Rectal smooth muscle tissue (tissue), 1 donor: ENCODE measurements at regions not wholly inside any gene's neighbourhood (a gene's known extent, or its start where the extent isn't known, plus 50 kb on each side); places are given as distances from the start of the nearest gene placed in this dataset.
"Not testable (repeated sequence)": the region's sequence is repeated elsewhere in the genome, so short reads cannot be mapped to it uniquely, and the experiment has no call there.

Experiments used
- H3K27ac ChIP-seq: one replicate; pipeline ENCODE4 v1.7.0; 2013; ENCODE audit warnings: low read depth, low read length, inconsistent platforms
- H3K27me3 ChIP-seq: one replicate; pipeline ENCODE4 v1.7.0; 2013; ENCODE audit warnings: low read length; ENCODE audit not compliant: control insufficient read depth, insufficient read depth
- H3K36me3 ChIP-seq: one replicate; pipeline ENCODE4 v1.7.0; 2013; ENCODE audit warnings: low read length; ENCODE audit not compliant: control insufficient read depth, insufficient read depth
- H3K4me1 ChIP-seq: one replicate; pipeline ENCODE4 v1.7.0; 2013; ENCODE audit warnings: low read length; ENCODE audit not compliant: control insufficient read depth, insufficient read depth
- H3K4me3 ChIP-seq: one replicate; pipeline ENCODE4 v1.7.0; 2013; ENCODE audit warnings: low read length
- H3K9ac ChIP-seq: one replicate; pipeline ENCODE4 v1.7.0; 2013; ENCODE audit warnings: low read length

DNA sequence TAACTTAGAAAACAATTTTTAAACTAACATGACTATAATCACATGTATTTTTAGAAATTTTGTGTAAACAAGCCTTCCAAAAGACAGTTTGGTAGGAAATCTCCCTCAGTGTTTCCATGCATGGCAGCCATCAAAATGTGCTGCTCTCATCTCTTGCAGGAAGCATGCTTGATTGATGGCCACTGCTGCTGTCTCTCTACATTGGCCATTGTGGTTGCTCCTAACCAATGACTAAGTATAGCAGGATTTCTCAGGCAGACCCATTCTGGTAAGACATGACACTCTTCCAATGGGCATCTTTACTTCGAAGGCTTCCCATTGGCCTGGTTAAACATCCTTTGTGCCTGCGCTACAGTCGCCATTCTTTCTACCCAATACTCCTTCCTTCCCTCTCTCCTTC lies 78.9 kb upstream of the GUCY1A1 start:
- Histone ChIP-seq H3K36me3 (no peaks in the 10 kb centered on the region), H3K9ac (no peak overlapping the region), H3K4me1 (no peaks in the 10 kb centered on the region)

DNA sequence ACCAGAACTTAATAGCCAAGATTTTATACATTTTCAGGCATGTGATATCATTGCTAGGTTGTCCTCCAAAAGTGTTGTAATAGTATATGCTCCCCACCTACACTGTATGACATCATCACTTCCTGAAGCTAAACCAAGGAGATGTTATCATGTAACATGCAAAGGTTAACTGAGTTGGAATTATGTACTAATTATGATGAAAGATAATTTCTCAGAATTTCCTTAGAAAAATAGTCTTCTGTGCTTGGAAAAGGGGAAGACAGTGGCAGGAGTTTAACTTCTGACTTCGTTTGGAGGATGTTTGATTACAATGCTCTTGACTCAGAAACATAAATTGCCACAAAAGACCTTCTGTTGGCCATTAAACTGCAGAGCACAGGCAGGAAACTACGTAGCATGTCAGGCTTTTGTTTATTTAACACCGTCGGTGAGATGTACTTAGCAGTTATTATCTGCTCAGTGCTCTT lies 83.6 kb upstream of the GUCY1A1 start:
- Histone ChIP-seq H3K27me3 (no peaks in the 10 kb centered on the region), H3K4me3 (no peak overlapping the region), H3K27ac (no peak overlapping the region), H3K4me1 (no peaks in the 10 kb centered on the region), H3K36me3 (no peaks in the 10 kb centered on the region), H3K9ac (no peak overlapping the region)

More for the DNA sequence above, 78.9 kb upstream of the GUCY1A1 start:
- no peak overlapping the region for H3K27ac ChIP-seq
- no peaks in the 10 kb centered on the region for H3K27me3 ChIP-seq
- H3K4me3 ChIP-seq: no peak overlapping the region

DNA sequence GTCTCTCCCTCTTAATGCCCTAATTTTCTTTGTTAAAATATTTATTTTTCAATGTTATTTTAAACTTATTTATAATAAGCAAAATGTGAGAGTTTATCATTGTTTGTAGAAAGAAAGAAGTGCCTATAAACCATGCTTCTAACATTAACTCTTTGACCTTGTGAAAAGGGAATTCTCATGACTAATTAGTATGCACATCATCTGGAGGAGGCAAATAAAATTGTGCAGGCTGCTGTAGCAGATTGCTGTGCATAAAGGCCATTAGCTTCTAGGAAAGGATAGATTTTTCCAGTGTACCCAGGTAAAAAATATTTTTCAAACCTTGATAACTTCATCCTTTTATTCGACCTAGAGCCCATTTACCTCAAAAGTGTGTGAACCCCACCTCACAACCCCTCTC lies 84.6 kb upstream of the GUCY1A1 start:
- H3K4me1 ChIP-seq: no peaks in the 10 kb centered on the region
- no peak overlapping the region for H3K9ac ChIP-seq

DNA sequence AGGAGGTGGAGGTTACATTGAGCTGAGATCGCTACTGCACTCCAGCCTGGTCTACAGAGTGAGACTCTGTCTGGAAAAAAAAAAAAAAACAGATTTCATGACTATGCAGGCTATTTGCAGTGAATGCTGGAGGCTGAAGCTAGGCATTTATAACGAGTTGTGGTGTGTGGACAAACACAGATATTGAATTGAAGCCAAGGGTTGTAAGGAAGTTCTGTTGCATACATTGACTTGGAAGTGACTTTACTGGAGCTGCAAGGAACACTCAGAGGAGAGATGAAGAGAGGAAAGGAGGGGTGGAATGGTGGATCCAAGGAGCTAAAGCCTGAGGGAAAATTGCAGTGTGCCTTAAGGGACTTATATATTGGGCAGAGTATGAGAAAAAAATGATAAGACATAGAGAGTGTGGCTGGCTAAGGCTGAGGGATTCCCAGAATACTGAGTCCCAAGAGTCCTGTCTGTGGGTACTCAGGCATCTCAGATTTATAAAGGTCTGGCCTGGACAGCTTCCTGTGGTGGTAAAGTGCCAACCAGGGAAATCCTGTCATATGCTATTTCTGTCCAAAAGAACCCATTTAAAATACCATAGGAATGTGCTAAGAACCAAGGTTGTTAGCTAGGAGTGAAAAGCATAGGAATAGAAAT lies 87.8 kb upstream of the GUCY1A1 start:
- H3K9ac ChIP-seq: no peak overlapping the region
- no peaks in the 10 kb centered on the region for H3K36me3 ChIP-seq
- H3K27ac ChIP-seq: no peak overlapping the region
- H3K4me1 ChIP-seq: no peaks in the 10 kb centered on the region
- H3K4me3 ChIP-seq: no peak overlapping the region
- no peaks in the 10 kb centered on the region for H3K27me3 ChIP-seq

More for the DNA sequence above, 84.6 kb upstream of the GUCY1A1 start:
- H3K4me3 ChIP-seq: no peak overlapping the region
- H3K27ac ChIP-seq: no peak overlapping the region
- no peaks in the 10 kb centered on the region for H3K27me3 ChIP-seq
- H3K36me3 ChIP-seq: no peaks in the 10 kb centered on the region

DNA sequence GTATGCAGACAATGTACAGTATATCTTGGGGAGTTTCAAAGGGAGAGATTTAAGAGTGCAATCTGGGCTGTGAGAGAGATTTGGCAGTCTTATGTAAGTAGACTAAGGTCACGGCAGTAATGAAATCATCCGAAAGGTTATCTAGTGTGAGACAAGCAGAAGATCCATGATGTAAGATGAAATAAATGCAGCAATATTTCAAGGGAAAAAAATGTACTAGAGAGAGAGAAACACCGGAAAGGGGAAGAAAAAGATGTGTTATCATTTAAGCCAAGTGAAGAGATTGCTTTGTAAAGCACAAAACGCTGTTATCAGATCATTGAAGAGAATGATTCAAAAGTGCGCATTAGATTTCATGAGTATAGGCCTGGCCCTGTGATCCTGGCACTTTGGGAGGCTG lies 88.4 kb upstream of the GUCY1A1 start:
- no peak overlapping the region for H3K4me3 ChIP-seq
- H3K27ac ChIP-seq: no peak overlapping the region
- no peaks in the 10 kb centered on the region for H3K36me3 ChIP-seq
- no peaks in the 10 kb centered on the region for H3K4me1 ChIP-seq
- H3K27me3 ChIP-seq: no peaks in the 10 kb centered on the region
- no peak overlapping the region for H3K9ac ChIP-seq

DNA sequence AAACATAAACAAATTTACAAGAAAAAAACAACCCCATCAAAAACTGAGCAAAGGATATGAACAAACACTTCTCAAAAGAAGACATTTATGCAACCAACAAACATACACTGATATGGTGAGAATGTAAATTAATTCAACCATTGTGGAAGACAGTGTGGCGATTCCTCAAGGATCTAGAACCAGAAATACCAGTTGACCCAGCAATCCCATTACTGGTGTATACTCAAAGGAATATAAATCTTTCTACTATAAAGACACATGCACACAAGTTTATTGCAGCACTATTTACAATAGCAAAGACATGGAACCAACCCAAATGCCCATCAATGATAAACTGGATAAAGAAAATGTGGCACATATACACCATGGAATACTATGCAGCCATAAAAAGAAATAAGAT lies 92.3 kb upstream of the GUCY1A1 start:
- not testable (repeated sequence) for H3K27me3 ChIP-seq, H3K9ac ChIP-seq, H3K36me3 ChIP-seq, H3K27ac ChIP-seq, H3K4me1 ChIP-seq, H3K4me3 ChIP-seq

DNA sequence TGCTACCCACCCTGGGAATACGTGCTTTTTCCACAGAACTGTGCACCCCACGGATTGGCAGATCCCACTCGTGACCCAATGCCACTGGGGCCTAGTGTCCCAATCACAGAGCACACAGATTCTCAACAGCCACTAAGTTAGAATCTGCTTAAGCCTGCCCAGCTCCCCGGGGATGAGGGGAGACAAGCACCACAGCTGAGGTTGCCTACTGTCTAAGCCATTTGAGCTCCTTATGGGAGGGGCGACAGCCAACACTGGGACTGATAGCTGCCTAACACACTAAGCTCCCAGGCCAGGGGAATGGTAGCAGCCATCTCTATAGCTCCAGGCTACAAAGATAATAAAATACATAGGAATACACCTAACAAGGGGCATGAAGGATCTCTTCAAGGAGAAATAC lies 93.5 kb upstream of the GUCY1A1 start:
- Histone ChIP-seq H3K27ac (no peak overlapping the region), H3K36me3 (no peaks in the 10 kb centered on the region), H3K27me3 (no peaks in the 10 kb centered on the region), H3K9ac (no peak overlapping the region), H3K4me1 (no peaks in the 10 kb centered on the region), H3K4me3 (no peak overlapping the region)

DNA sequence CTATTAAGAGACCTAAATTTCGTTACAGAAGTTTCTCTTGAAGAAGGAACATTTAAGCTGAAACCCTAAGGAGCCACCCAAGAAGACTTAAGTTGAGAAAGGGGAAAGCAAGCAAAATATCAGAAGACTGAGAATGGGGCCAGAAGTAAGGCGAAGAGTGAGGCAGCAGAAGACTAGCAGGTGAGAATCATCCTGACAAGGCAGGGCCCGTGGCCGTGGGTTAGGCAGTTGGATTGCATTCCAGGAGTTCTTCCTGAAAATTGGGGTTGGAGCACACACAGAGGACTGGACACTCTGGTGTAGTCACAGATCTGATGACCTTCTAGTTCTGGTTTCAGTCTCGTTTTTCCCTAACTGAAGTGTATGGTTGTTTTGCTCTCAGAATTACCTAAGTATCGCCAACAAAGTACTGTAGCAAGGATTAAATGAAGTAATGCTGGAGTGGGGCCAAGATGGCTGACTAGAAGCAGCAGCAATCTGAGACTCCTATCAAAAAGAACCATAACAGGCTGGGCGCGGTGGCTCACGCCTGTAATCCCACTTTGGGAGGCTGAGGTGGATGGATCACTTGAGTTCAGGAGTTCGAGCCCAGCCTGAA lies 94.4 kb upstream of the GUCY1A1 start:
- H3K4me1 ChIP-seq: no peaks in the 10 kb centered on the region
- no peaks in the 10 kb centered on the region for H3K27me3 ChIP-seq
- H3K9ac ChIP-seq: no peak overlapping the region
- no peak overlapping the region for H3K4me3 ChIP-seq
- no peaks in the 10 kb centered on the region for H3K36me3 ChIP-seq
- no peak overlapping the region for H3K27ac ChIP-seq

DNA sequence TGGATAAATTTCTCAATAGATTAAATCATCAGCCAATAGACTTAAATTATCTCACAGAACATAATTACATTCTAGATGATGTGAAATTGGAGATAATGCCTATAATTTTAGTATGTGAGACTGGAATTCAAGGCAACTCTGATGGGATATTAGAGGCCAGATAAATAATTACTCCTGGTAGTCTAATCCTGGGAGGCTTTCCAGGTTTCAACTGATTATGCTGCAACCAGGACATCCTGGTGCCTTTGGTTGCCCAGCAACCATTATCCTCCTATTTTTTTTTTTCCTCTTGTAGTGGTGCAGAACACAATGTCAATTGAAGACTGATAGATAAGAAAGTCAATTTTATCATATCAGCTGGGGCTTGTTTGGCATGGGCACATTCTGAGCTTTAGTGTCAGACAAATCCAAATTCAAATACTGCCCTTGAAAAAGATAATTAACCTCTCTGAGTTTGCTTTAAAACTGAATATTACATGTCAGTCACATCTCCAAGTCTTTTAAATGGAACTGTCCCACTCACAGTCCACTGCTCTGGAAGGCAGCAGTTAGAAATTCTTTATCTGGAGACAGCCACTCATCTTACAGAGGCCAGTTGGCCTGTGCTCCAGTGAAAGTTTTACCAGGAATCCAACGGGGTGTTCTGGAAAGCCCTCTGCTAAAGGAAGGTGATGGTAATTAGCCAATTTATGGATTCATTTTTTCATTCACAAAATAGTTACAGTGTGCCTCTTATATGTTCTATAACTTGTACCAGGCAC lies 95.3 kb upstream of the GUCY1A1 start:
- H3K4me3 ChIP-seq: no peak overlapping the region
- no peak overlapping the region for H3K27ac ChIP-seq
- H3K4me1 ChIP-seq: no peaks in the 10 kb centered on the region
- H3K27me3 ChIP-seq: no peaks in the 10 kb centered on the region
- no peak overlapping the region for H3K9ac ChIP-seq
- no peaks in the 10 kb centered on the region for H3K36me3 ChIP-seq

DNA sequence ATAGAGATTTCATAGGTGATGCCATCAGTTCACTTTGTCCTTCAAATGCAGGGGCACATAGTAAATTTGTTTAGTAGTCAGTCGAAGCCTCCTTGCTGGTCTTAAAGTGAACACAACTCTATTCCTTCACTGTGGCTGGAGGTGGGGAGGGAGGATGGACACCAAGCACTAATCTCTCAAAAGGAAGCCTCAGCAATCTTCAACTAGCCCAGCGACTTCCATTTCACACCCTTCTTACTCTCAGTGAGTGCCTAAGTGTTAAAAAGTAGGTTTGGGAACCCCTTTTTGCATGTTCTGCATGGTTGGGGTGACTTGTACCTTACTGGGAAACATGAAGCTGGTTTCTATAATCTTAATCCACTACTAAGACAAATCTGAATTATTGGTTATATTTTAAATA lies 96.0 kb upstream of the GUCY1A1 start:
- Histone ChIP-seq H3K36me3 (no peaks in the 10 kb centered on the region), H3K27ac (no peak overlapping the region), H3K27me3 (no peaks in the 10 kb centered on the region), H3K4me1 (no peaks in the 10 kb centered on the region), H3K9ac (no peak overlapping the region), H3K4me3 (no peak overlapping the region)

DNA sequence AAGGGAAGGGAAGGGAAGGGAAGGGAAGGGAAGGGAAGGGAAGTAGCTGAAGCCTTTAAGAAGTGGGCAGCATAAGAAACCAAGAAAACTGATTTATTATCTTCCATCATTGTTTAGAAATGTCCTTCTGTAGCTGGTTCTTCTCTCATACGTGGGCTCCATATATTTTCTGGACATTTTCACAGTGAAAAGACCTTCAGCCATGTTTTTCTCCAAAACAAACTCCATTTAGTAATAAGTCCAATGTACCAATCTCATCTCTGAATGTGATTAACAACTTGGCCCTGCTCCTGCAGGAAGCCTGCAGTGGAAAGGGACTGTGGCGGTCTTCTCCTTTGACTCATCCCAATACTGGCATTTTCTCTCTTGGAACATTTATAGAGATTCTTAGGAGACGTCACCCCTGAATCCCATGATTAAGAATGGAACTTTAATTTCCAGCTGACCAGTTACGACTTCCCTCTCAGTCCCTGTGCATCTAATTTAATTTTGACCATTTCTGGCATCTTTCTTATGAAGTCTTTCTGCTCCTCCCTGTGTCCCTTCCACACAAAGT lies 96.6 kb upstream of the GUCY1A1 start:
- Histone ChIP-seq H3K27me3 (no peaks in the 10 kb centered on the region), H3K4me3 (no peak overlapping the region), H3K4me1 (no peaks in the 10 kb centered on the region), H3K36me3 (no peaks in the 10 kb centered on the region), H3K27ac (no peak overlapping the region), H3K9ac (no peak overlapping the region)

DNA sequence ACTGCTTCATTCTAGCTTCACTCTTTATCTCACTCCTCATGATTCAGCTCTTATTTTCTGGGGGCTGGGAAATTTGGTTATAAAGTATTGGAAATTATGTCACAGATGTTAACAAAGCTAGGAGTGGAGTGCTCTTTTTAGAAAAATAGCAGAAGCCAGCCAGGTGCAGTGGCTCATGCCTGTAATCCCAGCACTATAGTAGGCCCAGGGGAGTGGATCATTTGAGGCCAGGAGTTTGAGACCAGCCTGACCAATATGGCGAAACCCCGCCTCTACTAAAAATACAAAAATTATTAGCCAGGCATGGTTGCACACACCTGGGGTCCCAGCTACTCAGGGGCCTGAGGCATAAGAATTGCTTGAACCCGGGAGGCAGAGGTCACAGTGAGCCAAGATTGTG lies 97.2 kb upstream of the GUCY1A1 start:
- Histone ChIP-seq H3K4me1 (no peaks in the 10 kb centered on the region), H3K4me3 (no peak overlapping the region), H3K36me3 (no peaks in the 10 kb centered on the region), H3K9ac (no peak overlapping the region), H3K27me3 (no peaks in the 10 kb centered on the region), H3K27ac (no peak overlapping the region)
